ENCODE measurements at regions not wholly inside any gene's neighbourhood (a gene's known extent, or its start where the extent isn't known, plus 50 kb on each side); places are given as distances from the start of the nearest gene placed in this dataset.

- no peak for DNase-seq
Observed at GRCh38 chr5:3736926-3737325, 141.3 kb downstream of the IRX1 start.

GRCh38 chr5:3738919-3739318, 143.3 kb downstream of the IRX1 start:
- no peak for DNase-seq

DNA sequence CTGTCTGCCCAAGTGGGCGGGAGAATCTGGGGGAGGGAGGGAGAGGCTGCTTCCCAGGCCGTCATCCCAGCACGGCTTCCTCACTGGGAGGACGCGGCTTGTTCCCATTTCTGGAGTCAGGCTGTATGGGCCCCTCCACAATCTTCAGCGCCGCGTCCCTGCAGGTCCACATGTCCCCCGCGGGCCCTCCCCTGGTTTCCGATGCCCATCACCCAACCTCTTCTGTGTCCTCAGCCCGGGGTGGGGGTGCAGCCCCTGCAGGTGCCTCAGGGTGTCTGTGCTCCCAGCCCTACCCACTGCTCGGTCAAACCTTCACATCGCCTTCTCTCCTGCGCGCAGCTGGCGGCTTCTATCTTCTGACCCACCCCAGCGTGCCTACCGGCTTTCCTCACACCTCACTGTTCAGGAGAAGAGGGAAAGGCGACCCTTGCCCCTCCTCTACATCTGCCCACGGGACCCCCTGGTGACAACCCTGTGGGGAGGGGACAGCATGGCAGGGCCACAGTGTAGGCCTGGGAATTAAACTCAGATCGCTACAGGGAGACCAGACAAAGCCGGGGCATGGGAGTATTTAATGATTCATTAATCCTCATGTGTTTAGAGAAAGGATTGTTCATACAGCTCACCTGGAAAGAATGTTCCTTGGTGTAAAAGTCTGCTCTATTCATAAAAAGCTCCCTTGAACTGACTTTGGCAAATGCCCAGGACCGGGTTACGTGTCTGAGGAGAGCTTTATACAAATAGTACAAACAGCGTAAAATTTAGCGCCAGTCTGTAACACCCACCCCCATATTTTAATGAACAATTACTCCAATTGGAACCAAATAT, 145.1 kb downstream of the IRX1 start:
- no peak for DNase-seq

- no peak for DNase-seq
Observed at GRCh38 chr5:3741374-3741770, 145.7 kb downstream of the IRX1 start.

DNA sequence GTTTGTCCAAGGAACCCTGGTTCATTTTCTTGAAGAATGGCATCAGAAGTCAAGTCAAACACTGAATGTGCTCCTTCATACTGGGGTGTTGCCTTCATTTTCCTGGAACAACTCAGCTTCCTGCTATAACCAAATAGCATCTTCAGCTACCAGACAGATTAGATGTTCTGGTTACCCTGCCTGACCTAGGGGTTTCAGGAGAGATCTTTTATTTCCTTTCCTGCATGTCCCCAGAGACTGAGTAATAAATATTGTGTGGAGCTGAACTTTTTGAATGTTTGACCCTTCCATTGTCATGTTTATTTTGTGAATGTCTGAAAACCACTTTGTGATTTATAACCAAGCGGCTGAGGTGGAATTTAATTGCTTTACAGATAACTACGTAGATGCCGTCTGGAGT, 147.1 kb downstream of the IRX1 start:
- DNase-seq, result no peak

- DNase-seq, result no peak
Observed at GRCh38 chr5:3751846-3752245, 156.2 kb downstream of the IRX1 start.

DNA sequence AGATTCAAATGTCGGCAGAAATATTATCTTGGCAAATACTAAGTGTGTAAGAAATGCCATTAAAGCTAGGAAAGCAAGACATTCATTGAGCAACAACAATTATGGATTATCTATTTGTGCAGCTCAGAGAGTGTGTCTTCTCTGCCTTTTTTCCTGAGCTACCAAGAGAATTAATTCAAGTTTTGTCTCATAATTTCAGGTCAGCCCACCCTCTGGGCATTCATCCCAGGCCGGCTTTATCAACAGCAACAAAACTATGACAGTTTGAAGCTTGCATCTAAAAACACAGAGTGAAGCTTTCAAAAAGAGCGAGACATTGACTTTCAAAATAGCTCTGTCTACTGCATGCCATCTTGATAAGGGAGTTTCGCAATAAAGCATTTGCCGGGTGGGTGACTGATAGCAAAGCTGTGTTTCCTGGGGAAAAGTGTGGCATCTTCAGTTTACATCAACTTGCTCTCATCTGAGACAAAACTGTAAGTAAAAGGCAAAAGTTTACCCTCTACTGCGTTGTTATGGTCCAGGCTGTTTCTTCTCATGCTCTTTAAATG, 182.4 kb downstream of the IRX1 start:
- DNase-seq, result no peak

DNA sequence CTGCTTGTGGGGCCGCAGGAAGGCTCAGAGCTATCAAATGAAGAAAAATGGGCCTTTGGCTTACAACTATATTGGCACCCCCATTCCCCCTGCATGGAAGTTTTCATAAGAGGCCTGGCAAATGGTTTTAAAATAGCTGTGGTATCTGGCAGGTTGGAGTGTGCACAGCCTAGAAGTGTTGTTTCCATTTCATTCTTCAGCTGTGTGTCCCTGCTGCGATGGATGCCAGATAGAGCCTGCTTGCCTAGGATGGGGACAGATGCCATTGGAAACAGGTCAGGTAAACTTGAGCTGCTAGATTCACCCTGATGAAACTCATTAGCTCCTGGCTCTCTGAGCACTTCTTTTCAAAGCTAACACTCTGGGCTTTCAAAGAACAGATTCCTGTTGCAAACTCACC, 183.3 kb downstream of the IRX1 start:
- DNase-seq, result no peak

- no peak for DNase-seq
Observed at GRCh38 chr5:3780278-3780677, 184.6 kb downstream of the IRX1 start.

DNA sequence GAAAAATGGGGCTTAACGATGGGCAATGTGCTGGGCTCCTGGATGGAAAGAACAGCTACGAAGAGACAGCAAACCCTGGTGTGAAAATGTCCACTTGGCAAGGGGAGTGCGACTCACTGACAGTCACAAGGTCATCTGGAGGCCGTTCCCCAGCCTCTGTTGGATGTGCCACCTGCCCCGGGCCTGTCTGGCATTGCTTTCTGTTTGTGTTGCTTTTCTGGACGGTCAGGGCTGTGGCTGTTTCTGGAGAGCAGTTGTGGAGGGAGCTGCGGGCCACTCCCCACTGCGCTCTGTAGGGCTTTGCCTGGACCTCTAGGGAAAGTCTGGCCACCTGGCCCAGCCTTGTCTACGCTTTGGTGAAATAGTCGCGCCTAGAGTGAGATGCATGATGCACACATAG, 185.3 kb downstream of the IRX1 start:
- DNase-seq, result no peak

DNA sequence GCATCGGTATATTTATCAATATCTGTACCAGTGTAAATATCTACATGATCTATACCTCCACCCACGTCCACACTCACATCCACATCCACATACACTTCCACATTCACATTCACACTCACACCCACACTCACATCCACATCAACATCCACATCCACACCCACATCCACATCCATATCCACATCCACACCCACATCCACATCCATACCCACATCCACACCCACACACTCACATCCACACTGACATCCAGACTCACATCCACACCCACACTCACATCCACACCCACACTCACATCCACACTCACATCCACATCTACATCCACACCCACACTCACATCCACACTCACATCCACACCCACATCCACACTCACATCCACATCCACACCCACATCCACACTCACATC, 189.2 kb downstream of the IRX1 start:
- DNase-seq, result no peak

DNA sequence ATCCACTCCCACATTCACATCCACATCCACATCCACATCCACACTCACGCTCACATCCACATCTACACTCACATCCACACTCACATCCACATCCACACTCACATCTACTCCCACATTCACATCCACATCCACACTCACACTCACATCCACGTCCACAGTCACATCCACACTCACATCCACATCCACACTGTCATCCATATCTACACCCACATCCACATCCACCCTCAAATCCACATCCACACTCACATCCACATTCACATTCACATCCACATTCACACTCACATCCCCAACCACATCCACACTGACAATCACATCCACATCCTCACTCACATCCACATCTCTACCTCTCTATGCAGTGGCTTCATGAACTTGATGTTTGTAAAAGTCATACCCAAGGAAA, 190.5 kb downstream of the IRX1 start:
- no peak for DNase-seq

DNA sequence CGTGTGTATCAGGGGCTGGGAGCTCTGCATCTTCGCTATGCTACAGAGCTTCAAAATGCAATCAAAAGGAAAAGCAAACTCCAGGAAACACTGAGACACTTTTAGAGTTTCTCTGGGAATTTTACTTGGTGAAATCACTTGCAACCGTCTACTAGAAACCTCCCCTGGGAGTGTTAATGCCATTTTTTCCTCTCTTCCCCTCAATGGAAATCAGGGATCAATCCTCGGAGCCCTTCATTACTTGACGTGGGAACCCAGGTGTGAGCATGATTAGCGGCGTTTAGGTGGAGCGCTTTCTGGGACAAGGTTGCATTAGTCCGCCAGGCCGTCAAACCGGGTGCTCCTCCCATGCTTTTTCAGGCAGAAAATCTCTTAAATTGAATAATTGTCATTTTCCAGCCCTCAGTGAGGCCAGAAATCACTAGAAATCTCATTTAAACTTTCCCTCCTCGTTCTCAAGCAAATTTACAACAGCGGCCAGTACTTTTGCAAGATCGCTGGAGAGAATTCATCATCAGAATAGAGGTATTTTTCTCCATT, 191.3 kb downstream of the IRX1 start:
- no peak for DNase-seq

DNA sequence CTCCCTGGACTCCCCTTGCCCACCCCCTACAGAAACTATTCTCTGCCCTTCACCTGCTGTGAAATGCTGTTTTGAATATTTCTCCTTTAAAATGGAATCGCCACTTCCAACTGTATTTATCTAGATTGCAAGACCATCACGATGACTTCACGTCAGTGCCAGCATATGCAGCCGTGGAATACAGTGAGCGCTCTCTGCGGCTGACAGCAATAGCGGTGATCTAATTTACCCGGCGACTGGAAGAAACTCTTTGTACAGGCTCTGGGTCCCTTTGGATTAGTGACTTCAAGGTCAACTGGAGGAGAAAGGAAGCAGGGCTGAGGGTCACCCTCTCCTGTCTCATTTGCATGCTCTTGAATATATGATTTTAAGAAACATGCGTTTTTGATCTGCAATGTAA, 192.0 kb downstream of the IRX1 start:
- DNase-seq, result no peak

GRCh38 chr5:3789519-3790193, 194.0 kb downstream of the IRX1 start:
- DNase-seq, result no peak

- DNase-seq, result no peak
Observed at GRCh38 chr5:3793162-3793561, 197.5 kb downstream of the IRX1 start.

DNA sequence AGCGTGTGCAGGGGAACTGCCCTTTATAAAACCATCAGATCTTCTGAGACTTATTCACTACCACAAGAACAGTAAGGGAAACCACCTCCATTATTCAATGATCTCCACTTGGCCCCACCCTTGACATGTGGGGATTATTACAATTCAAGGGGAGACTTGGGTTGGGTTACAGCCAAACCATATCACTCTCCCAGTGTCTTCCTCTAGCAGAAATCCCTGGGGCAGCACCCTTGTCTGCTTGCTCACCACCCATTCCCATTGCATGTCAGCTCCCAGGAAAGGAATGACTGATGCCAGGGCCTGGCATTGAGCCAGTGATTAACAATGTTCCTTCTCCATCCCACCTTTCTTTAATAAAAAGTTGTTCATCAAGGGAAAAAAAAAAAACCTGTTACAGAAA, 199.0 kb downstream of the IRX1 start:
- no peak for DNase-seq

DNA sequence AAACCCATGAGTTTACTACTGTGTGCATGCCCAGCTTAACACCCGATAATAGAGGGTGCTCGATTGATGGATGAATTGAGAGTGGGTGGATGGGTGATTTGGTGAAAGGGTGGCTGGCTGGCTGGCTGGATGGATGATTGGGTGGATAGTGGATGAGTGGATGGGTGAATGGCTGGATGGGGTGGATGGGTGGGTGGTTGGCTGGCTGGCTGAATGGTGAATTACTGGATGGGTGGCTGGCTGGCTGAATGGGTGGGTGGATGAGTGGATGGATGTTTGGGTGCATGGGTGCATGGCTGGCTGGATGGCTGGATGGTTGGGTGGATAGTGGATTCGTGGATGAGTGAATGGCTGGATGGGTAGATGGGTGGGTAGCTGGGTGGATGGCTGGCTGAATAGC, 201.1 kb downstream of the IRX1 start:
- no peak for DNase-seq

GRCh38 chr5:3801967-3802366, 206.3 kb downstream of the IRX1 start:
- DNase-seq, result no peak

- no peak for DNase-seq
Observed at GRCh38 chr5:3809455-3809854, 213.8 kb downstream of the IRX1 start.

GRCh38 chr5:3811116-3811515, 215.5 kb downstream of the IRX1 start:
- DNase-seq, result no peak

DNA sequence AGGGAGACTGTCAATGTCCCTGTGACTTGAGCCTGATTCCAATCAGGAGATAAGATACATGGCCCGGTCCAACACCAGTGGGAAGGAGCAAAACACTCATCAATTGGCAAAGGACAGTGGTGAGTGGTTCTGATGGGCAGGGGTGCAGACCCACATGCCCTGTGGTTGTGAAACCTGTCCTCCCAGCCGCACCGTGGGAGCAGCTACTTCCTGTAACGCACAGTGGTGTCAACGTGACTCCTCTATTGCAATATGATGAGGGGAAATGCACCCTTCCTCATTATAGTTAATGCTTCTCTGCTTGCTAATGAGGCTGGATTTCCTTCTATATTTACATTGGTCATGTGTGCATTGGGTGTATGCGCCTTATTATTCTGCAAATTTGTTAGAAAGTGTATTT, 223.0 kb downstream of the IRX1 start:
- DNase-seq, result no peak

DNA sequence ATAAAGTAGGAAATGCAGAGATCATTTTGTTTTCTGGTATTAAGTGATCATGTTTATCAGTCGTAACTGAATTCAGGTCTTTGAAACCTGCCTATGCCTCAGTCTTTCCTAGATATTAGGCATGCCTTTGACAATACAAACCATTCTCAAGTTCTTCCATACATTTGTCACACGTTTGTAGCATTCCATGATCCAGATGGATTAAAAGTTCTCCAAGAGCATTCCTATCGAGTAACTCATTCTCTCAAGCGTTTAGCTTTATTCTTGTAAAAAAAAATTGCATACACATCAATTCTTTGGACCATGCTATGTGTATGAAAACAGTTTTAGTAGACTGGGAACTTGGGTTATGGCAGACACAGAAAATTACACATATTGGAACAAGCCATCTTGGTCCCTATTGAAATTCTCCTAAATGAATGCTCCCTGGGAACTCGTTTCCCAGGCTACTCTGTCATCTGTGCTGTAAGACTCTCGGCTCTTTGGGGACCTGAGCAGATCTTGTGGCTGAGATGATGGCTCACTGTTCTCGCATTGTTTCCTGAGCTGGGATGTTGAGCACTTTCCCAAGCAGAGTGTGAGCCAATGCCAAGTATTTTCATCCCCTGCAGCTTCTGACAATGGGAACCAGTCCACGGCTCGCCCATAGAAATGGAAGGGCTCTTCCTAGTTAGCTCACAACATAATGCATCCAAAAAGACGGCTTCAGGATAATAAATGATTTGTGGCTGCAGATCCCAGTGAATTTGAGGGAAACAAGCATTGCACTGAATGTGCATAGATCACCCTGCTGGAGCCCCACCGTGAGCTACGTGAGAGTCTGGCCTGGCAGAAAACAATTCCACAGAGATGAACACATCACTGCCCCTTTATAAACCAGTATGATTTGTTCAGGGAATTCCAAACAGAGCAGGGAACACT, 230.2 kb downstream of the IRX1 start:
- no peak for DNase-seq
